Pulmonary artery endothelial cell (primary cell): ENCODE measurements at regions not wholly inside any gene's neighbourhood (a gene's known extent, or its start where the extent isn't known, plus 50 kb on each side); places are given as distances from the start of the nearest gene placed in this dataset.

ENCODE experiments used
- DNase-seq: peaks from one replicate; pipeline ENCODE4 v3.0.0-alpha.2; 2011; ENCODE audit warnings: low read depth, low spot score

DNA sequence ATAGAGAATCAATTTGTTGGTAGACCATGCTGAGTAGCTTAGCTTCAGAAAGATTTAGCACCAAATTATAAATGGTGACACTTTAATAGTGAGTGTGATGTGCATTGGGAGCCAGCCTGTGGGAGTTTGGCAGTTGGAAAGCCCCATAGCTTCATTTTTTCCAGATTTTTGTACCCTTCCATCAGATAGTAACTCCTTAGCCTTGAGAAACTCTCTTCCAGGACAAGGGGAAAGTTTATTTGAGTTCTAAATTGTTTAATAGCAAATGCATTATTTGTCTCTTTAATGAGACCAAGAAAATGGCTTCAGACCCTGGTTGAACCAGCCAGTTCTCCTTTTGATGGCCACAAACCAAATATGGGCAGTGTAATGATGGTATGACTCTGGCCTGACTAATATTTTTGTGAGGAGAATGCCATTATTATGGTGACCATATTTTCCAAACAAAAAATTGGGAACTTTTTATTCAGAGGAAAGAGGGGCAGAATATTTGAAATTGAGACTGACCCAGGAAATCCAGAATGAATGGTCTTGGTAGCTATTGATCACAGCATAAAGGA, 49.8 kb downstream of the PLCE1 start:
- DNase-seq: no peak

DNA sequence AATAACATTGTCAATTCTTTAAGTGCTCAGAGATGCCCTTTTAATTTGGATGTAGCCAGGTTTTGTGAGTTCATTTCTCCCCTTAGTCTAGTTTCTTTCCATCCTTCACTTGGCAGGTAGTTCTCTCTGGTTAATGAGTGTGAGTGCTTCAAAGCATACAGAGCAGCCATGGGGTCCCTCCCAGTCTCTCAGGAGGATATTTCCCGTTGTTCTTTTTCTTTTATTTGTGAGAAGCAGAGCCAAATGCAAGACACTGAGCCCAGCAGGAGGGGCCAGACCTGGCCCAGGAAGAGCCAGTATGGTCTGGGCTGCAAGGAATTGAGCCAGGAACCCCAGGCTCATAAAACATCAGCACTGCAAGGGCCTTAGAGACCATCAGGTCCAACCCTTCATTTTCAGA, 52.4 kb downstream of the PLCE1 start:
- no peak for DNase-seq

DNA sequence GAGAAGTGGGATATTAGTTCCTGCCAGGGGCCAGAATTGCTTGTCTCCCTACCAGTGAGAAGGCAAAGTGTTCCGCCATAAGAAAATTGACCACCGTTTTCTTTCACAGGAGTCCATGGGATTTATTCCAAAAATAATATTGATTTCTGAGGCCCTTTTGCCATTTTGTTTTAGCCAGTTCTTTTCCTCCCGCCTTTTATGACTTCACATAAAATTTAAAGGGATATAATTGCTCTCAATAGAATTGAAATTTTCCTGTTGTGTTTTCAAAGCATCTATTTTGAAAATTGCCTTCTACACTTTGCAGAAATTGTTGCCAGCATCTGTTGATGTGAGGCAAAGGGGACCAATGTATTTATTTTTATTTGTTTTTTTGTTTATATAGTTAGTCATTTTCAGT, 53.6 kb downstream of the PLCE1 start:
- DNase-seq: no peak

DNA sequence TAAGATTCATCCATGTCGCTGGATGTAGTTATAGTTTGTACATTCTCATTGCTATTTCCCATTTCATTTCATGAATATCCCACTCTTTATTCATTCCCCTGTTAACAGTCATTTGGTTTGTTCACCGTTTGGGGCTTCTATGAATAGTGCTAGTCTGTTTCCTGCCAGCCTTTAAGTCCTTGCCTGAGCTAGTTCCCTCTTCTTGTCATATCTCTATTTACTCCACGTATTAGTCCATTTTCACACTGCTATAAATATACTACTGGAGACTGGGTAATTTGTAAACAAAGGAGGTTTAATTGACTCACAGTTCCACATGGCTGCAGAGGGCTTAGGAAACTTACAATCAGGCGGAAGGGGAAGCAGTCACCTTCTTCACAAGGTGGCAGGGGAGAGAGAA, 56.2 kb downstream of the PLCE1 start:
- DNase-seq: no peak

DNA sequence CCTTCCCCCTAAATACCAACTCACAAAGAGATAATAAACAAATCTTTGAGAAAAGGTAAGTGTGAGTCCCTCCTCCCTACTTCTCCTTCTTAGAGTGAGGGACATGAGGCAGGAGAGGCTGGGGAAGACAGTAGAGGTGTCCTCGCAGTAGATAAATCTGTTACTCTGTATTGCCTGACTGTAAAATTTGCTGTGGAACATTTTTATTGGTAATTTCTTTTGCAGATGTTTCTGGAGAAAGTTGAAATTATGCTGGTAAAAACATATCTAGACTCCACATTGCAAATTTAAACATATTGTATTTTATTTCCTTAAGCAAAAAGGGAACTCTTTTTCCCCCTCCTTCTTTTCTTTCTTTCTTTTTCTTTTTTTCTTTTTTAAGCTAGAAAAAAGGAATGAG, 58.5 kb downstream of the PLCE1 start:
- no peak for DNase-seq

DNA sequence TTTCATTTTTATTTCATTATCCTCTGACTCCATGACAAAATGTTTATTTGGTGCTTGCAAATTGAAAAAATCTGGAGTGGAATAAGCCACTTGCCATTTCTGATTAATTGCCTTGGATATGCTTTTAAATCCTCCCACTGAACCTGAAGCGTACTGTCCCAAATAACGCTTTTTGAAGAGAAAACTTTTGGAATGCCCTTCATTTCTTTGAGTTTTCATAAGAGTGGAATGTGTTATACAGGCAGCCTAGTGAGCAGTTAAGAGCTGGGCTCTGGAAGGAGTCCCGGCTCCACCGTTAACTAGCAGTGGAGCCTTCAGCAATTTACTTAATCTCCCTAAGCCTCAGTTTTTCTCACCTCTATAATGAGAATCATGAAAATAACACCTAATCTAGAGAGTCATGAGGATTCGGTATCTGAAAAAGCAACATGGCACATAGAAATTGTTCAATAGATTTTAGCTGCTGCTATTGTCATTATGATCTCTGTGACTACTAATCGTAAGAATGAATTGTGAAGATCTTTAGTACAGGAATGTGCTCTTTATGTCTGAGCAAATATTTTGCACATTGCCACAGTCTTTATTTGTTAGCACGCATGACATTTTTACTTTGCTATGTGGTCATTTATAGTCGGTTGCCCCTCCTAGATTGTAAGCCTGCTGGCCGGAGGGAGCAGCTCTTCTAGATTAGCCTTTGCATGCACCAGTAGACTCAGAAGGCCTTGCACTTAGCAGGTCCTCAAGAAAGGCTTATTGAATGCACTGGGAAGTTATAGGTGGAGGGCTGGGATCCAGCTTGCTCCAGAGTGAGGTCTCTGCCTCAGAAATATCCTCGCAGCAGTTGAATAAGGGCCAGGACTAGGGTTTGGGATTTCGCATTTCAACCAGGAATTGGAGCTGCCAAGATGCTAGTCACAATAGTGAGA, 59.4 kb downstream of the PLCE1 start:
- DNase-seq: no peak

DNA sequence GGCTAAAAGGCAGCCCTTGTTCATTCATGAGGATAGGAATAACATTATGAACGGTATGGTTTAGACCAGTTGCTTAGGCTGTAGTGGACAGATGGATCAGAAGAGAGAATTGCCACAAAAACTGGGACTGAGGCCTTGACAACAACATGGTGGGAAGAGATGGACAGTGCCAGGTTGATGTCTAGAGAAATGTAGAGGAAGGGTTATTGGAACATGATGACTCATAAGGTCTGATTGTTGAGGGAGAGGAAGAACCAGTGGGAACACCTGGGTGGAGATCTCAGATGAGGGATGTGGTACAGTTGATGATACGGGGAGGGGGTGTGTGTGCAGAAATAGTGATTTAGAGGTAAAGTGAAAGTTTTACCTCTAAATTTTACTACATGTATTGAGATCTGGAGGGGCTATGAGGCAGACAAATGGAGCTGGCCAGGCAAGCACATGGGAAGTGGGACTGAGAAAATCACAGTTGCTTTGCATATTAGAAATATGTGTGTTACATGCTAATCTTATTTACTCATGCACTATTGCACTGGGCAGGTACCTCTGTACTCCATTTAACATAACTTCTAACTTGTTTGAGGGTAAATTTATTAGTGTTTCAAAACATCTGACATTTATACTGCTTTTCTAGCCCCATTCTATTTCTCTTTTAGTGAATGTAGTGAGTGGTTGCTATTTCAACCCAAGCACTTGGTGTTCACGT, 65.6 kb downstream of the PLCE1 start:
- DNase-seq: no peak

DNA sequence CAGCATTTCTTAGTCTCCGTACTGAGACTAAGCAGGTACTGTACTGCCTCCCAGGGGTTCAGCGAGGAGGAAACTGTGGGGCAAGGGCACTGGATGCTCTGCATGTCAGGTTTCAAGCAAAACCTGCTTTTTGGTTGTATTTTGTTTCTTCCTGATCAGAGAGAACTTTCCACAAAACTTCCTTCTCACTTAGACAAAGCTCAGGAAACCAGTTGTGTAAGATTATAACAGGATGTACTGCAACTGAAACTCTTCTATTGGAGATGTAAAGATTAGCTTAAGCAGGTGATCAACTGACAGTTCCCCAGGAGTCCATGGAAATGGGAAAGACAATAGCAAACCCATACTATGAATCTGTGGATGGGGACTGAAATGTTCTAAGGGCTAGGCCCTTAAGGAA, 67.3 kb downstream of the PLCE1 start:
- DNase-seq: no peak

DNA sequence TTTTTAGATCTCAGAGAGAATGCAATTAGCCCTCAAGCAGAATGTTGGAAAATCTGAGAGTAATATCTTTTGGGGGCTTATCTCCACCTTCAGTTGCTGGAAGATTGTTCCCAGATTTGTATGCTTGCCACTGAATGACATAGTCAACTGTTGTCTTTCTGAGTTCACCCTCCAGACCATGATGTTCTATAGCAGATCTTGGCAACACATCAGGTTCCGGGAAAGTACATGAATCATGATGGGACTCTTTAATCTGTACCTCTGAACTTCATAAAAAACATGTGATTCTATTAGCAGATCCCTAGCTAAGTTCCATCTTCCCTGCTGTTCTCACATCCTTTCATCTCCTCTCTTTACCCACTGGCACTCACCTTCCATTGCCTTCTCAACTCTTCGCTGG, 68.9 kb downstream of the PLCE1 start:
- no peak for DNase-seq

DNA sequence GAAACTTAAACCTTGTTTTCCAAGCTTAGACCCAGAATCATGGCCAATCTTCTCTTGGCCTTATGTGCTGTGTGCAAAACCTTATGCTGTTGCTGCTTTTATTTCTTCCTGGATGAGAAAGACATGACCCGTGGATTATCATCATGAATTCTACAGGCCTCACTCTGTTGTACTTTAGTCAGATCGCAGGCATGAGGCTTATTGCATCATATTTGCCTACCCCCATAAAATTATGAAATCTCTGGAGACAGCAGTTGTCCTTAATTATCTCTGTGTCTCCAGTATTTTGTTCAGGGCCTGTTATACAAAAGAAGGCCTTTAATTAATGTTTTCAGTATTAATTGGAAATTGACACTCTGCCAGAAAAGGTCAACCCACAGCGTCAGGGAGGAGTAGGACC, 71.6 kb downstream of the PLCE1 start:
- DNase-seq: no peak

DNA sequence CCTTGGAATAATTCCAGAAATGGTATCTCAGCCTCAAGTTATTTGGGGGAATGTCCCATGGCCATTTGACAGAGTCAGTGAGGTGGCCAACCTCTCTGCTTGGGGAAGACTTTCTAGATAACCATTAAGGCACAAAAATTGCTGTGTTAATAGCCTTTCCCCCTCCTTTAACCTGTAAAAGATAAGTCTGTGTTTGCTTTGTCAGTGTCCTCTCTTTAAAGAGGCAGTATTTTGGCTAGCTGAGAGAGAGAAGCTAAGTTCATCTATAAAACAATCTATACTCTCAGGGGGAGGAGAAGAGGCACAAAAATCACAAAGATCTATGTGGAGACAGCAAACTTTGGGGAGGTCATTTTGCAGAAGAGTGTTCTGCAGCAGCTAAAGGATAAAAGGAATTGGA, 72.1 kb downstream of the PLCE1 start:
- DNase-seq: no peak

DNA sequence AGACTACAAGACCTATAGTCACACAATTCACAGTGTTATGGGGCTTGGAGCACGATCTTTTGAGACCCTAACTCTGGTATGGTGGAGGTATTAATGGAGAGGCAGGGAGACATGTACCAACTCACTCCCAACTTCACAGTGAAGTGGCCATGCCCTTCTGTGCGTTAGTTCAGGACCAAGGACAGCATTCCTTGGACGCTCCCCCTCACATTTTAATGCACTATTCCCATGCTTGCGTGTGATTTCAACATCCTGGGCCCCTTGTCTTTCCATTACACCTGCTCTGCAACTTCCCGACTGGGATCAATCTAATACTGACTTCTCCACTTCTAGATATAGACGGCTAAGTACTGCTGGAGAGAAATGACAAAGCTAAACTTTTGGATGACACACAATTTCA, 72.7 kb downstream of the PLCE1 start:
- DNase-seq: no peak

DNA sequence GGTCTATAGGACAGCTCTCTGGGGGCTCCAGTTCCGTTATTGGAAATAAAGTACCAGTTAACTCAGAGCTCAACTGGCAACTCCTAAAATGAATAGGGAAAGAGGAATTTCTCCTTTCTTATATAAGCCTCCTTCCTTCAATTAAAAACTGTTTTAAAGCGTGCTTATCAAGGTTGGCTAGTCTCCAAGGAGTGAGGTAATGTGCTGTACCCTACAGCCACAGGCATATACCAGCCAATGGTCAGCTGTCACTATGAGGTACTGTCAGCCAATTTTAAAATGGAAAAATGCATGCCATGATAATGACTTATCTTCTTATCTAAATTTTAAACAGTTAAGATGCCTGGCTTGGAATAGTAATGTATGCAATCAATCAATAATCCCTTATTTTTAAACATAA, 76.2 kb downstream of the PLCE1 start:
- no peak for DNase-seq

DNA sequence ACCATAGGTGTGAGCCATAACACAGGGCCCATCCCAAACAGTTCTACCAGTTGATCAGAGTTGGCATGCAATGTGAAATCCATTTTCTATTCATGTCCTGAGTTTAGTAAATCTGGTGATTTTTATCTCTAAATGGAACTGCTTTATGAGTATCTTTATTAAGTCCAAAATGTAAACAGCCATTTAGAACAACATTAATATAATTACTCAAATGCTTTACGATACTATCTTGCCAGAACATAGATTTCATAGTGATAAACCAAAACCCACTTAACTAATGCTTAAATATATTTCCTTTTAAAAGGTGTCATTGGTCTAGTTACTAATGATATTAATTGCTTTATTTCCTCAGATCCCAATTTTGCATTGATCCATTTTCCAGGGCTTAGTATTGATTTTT, 80.7 kb downstream of the PLCE1 start:
- no peak for DNase-seq

DNA sequence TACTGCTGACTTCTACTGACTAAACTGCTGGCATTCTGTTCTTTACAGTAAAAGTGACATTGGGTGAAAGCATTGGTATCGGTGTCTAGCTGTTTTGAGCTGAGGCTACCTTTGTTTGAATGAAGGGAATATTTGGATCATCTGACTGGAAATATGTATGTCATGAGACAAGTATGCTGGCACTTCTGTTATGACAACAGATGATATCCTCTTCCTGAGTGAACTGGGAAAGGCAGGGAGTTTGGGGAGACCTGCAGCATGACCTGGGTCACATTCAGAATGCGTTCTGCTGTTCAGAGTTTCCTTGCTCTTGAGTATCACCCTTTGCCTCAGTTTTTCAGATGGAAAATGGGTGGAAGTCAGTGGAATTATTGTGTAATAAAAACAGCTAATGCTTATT, 81.8 kb downstream of the PLCE1 start:
- DNase-seq: no peak

DNA sequence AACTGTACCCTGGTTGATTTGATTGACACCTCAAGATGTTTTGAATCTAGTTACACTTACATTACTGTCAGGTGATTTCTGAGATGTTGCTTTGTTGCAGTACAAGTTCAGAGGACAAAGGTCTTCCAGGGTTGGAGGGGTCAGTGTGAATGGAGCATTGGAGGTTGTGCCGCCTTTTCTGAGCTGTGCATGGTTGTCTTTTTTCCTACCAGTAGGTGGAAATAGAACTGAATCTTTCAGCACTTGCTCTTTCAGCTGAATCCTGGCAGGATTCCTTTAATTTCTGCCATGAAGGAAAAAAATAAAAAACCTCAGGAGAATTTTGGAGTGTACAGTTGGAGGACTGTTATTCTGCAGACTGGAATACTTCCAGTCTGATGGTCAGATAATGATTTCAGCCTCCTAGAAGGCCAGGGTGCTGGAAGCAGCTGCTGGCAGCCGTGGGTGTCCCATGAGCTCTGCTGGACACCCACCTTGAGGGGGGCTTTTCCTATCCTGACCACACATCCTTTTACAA, 82.7 kb downstream of the PLCE1 start:
- no peak for DNase-seq

DNA sequence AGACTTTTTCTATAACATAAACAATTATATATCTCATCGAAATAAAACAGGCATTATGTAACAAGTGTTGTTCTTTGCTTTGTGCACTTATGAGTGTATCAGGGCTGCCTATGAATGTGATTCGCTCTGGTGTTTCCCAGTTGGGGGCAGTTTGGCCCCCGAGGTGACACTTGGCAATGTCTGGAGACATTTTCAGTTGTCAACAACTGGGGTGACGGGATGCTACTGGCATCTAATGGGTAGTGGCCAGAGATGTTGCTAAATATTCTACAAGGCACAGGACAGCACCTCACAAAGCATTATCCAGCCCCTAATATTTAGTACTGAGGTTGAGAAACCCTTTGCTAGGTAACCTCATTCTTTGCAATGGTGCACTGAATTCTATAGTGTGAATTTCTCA, 83.3 kb downstream of the PLCE1 start:
- DNase-seq: no peak

DNA sequence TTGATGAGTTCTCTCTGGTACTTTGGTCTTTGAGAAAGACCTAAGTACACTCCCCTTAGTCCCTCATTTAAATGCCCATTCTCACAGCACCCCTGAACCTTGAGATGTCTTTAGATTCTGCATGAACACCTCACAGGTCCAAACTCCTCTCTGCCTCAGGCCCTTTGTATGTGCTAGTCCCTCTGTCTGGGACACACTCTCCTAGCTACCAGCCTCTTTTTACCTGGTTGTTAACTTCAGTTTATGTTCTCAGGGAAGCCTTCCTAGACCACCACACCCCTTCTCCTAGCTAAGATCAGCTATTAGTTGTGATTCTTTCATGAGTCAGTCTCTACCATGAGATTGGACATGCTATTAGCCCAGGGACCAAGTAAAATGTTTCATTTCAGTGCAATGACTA, 86.4 kb downstream of the PLCE1 start:
- no peak for DNase-seq

DNA sequence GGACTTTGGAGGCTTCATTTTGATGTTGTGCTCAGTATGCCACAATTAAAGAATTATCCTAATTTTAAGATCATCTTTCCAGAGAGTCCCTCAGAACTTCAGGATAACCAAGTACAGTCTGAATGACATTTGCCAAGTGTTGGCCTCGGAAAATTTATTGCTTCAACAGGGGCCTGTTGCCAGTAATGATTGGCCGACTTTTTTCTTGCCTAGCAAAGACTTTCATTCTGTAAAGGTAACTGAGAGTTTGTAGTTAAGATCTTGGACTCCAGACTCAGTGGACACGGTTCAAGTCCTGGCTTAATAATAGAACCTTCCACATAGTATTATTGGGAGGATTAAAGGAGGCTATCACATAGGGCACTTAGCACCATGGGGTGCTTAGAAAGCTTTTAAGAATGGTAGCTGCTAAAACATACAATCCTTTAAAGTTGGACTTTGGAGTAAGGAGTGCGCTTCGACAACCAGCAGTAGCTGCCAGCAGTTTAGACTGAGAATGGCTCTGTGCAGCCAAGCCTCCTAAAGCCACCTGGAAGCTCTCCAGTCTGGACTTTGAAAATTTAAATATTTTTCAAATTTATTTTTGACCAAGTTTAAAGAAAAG, 90.0 kb downstream of the PLCE1 start:
- DNase-seq: no peak

DNA sequence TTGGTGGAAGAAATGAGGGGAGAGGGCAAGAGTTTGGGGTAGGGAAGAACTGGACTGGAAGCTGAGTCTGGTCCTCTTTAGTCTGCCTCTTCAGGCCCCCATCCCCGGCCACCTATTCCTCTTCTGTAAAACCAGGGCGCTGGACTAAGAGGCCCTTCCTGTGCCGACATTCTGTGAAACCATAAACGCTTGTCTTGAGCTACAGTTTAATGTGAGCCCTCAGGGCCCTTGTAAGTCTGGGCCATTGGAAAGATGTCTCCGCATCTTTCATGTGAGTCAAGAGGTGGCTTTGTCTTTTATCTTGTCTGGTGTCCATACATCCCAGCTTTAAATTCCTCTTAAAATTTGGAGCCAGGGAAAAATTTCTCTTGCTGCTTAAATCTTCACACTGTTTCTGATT, 90.6 kb downstream of the PLCE1 start:
- no peak for DNase-seq

DNA sequence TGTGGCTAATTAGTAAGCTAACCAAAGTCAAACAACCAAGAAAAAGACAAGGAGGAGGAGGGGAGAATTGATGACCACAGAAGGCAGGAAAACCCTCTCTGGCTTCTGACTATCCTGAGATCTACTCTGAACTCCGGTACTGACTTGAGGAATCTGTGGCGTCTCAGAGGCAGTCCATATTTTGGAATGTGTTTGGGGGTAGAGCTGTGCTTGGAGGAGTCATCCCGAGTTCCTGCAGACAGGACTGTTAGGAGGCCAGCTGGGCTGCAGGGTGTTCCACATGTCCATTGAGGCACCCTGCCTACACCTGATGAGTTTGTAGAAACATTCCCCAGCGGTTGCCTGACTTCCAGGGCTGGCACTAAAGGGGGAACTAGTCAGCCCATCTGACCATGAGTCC, 91.6 kb downstream of the PLCE1 start:
- DNase-seq: no peak
